ENCODE measurements at regions not wholly inside any gene's neighbourhood (a gene's known extent, or its start where the extent isn't known, plus 50 kb on each side); places are given as distances from the start of the nearest gene placed in this dataset.
"Not testable (repeated sequence)": the region's sequence is repeated elsewhere in the genome, so short reads cannot be mapped to it uniquely, and the experiment has no call there.

DNA sequence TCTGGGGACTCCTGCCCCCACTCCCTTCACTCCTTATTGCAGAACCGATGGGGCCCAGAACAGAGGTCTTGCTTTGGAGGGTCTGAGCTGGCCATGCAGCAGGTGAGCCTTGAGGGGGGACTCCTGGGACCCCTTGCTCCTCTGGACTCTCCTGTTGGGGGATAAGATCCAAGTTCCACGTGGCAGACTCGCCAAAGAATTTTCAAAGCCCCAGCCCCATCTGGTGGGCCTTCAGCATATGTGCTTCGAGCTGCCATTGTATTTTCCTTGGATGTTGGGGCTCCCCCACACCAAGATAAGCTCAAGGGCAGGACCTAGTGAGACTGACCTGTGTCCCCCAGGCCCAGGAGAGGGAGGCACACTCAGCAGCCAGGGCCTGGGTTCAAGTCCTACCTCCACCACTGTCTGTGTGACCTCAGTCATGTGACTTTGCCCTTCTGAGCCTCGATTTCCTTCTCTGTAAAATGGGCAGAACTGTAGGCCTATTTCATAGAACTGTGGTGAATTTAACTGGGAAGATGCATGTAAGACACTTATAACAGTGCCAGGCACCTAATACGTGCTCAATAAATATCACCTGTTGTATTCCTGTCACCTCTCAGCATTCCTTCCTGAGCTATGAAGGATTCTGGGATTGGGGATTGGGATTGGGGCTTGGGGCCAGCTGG lies 115.5 kb downstream of the VEGFA start:
- TF ChIP-seq, protein P1, sequence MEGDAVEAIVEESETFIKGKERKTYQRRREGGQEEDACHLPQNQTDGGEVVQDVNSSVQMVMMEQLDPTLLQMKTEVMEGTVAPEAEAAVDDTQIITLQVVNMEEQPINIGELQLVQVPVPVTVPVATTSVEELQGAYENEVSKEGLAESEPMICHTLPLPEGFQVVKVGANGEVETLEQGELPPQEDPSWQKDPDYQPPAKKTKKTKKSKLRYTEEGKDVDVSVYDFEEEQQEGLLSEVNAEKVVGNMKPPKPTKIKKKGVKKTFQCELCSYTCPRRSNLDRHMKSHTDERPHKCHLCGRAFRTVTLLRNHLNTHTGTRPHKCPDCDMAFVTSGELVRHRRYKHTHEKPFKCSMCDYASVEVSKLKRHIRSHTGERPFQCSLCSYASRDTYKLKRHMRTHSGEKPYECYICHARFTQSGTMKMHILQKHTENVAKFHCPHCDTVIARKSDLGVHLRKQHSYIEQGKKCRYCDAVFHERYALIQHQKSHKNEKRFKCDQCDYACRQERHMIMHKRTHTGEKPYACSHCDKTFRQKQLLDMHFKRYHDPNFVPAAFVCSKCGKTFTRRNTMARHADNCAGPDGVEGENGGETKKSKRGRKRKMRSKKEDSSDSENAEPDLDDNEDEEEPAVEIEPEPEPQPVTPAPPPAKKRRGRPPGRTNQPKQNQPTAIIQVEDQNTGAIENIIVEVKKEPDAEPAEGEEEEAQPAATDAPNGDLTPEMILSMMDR (IDR thresholded peaks at IDR 0.05; ENCODE audit: insufficient read depth, low read length, poor library complexity, severe bottlenecking) = no peak
- TF ChIP-seq EZH2phosphoT487 (conservative IDR thresholded peaks at IDR 0.05; ENCODE audit: low read length) = no peak
- H3K4me3 ChIP-seq (ENCODE audit: insufficient read depth, low read length, poor library complexity, severe bottlenecking) = no peak overlapping the region
- H3K9ac ChIP-seq (ENCODE audit: low read length) = no peak overlapping the region

GRCh38 chr6:43884652-43885022 lies 114.6 kb downstream of the VEGFA start:
- H3K27ac ChIP-seq (ENCODE audit: low read depth, low read length) = no peak overlapping the region

More for the DNA sequence above, 115.5 kb downstream of the VEGFA start:
- H2AFZ ChIP-seq (ENCODE audit: low read depth, low read length, severe bottlenecking) = no peak overlapping the region
- no peaks in the 10 kb centered on the region for H3K9me3 ChIP-seq (ENCODE audit: insufficient read depth, low read length)
- no peaks in the 10 kb centered on the region for H3K9me2 ChIP-seq (replicated peaks; ENCODE audit: insufficient read depth, low read length)
- H3K4me2 ChIP-seq (ENCODE audit: low read depth, low read length, poor library complexity, severe bottlenecking) = no peak overlapping the region
- no peaks in the 10 kb centered on the region for H3K27me3 ChIP-seq (ENCODE audit: low read length)
- no peaks in the 10 kb centered on the region for H3K36me3 ChIP-seq (ENCODE audit: low read length)
- no peaks in the 10 kb centered on the region for H3K79me2 ChIP-seq (ENCODE audit: insufficient read depth, low read length)
- no peak overlapping the region for H3K27ac ChIP-seq (ENCODE audit: low read depth, low read length)
- no peaks in the 10 kb centered on the region for H4K20me1 ChIP-seq (ENCODE audit: low read depth, low read length)
- no peaks in the 10 kb centered on the region for H3F3A ChIP-seq (ENCODE audit: insufficient read depth)

DNA sequence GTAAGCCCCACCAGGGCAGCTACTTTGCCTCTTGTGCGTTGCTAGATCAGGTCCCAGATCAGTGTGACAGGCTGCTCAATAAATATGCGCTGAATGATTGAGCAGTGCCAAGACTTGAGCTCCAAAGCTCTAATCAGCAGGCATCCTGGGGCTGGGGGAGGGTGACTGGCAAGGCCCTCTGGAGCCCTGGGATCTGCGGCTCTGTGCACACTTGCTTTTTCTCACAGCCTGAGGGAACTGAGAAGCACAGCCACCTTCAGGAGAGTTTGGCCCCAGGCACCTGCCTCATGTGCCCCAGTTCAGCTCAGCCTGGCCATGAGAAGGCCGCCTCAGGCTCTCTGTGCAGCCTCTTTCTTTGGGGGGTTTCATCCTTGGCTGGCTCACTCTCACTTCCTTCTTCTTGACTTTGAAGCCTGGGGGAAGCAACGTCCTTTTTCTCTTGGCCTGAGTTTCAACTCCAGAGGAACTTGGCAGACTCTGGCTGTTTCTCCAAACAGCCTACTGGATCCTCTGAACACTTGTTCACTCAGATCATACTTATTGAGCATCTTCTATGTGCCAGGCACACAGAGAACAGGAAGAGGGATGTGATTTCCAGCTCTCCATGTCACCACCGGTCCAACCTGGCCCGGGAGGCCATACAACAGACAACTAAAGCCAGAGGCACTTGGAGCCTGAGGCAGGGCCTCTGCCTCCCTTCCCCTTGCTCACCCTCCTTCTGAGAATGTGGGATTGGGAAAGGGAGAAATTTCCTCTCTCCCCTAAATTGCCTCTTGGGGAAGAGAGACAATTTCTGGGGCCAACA lies 114.0 kb downstream of the VEGFA start:
- Histone ChIP-seq H3K9me3 (ENCODE audit: insufficient read depth, low read length) (no peaks in the 10 kb centered on the region), H3K79me2 (ENCODE audit: insufficient read depth, low read length) (no peaks in the 10 kb centered on the region), H3K27me3 (ENCODE audit: low read length) (no peaks in the 10 kb centered on the region), H3K9me2 (replicated peaks; ENCODE audit: insufficient read depth, low read length) (no peaks in the 10 kb centered on the region), H3K36me3 (ENCODE audit: low read length) (no peaks in the 10 kb centered on the region), H3K4me2 (ENCODE audit: low read depth, low read length, poor library complexity, severe bottlenecking) (no peak overlapping the region), H3F3A (ENCODE audit: insufficient read depth) (no peaks in the 10 kb centered on the region), H3K27ac (ENCODE audit: low read depth, low read length) (no peak overlapping the region), H3K4me3 (ENCODE audit: insufficient read depth, low read length, poor library complexity, severe bottlenecking) (no peak overlapping the region), H3K9ac (ENCODE audit: low read length) (no peak overlapping the region), H2AFZ (ENCODE audit: low read depth, low read length, severe bottlenecking) (no peak overlapping the region), H4K20me1 (ENCODE audit: low read depth, low read length) (no peaks in the 10 kb centered on the region)
- TF ChIP-seq, protein P1 (IDR thresholded peaks at IDR 0.05; ENCODE audit: insufficient read depth, low read length, poor library complexity, severe bottlenecking) = no peak
- TF ChIP-seq EZH2phosphoT487 (conservative IDR thresholded peaks at IDR 0.05; ENCODE audit: low read length) = no peak

More at GRCh38 chr6:43884652-43885022, 114.6 kb downstream of the VEGFA start:
- Histone ChIP-seq H3K36me3 (ENCODE audit: low read length) (no peaks in the 10 kb centered on the region), H3F3A (ENCODE audit: insufficient read depth) (no peaks in the 10 kb centered on the region), H4K20me1 (ENCODE audit: low read depth, low read length) (no peaks in the 10 kb centered on the region), H3K9ac (ENCODE audit: low read length) (no peak overlapping the region), H3K4me3 (ENCODE audit: insufficient read depth, low read length, poor library complexity, severe bottlenecking) (no peak overlapping the region), H3K4me2 (ENCODE audit: low read depth, low read length, poor library complexity, severe bottlenecking) (no peak overlapping the region), H3K79me2 (ENCODE audit: insufficient read depth, low read length) (no peaks in the 10 kb centered on the region), H3K9me3 (ENCODE audit: insufficient read depth, low read length) (no peaks in the 10 kb centered on the region), H3K9me2 (replicated peaks; ENCODE audit: insufficient read depth, low read length) (no peaks in the 10 kb centered on the region), H3K27me3 (ENCODE audit: low read length) (no peaks in the 10 kb centered on the region), H2AFZ (ENCODE audit: low read depth, low read length, severe bottlenecking) (no peak overlapping the region)
- TF ChIP-seq, protein P1 (IDR thresholded peaks at IDR 0.05; ENCODE audit: insufficient read depth, low read length, poor library complexity, severe bottlenecking) = no peak
- no peak for TF ChIP-seq EZH2phosphoT487 (conservative IDR thresholded peaks at IDR 0.05; ENCODE audit: low read length)

DNA sequence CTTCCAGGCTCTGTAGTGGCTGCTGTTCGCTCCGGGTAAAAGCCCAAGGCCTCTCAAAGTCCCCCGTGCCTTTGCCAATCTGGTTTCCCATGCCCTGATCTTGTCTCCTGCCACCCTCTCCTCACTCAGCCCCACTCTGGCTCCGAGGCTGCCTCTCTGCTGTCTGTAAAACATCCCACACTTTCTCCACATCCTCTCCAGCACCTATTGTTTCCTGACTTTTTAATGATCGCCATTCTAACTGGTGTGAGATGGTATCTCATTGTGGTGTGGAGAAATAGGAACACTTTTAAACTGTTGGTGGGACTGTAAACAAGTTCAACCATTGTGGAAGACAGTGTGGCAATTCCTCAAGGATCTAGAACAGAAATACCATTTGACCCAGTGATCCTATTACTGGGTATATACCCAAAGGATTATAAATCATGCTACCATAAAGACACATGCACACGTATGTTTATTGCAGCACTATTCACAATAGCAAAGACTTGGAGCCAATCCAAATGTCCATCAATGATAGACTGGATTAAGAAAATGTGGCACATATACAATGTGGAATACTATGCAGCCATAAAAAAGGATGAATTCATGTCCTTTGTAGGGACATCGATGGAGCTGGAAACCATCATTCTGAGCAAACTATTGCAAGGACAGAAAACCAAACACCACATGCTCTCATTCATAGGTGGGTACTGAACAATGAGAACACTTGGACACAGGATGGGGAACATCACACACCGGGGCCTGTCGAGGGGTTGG lies 112.9 kb downstream of the VEGFA start:
- not testable (repeated sequence) for H3K9me2 ChIP-seq (replicated peaks; ENCODE audit: insufficient read depth, low read length); H3K27ac ChIP-seq (ENCODE audit: low read depth, low read length); H3F3A ChIP-seq (ENCODE audit: insufficient read depth); H3K4me3 ChIP-seq (ENCODE audit: insufficient read depth, low read length, poor library complexity, severe bottlenecking); H3K27me3 ChIP-seq (ENCODE audit: low read length); H3K9me3 ChIP-seq (ENCODE audit: insufficient read depth, low read length); H3K79me2 ChIP-seq (ENCODE audit: insufficient read depth, low read length); H3K36me3 ChIP-seq (ENCODE audit: low read length); H3K9ac ChIP-seq (ENCODE audit: low read length); H2AFZ ChIP-seq (ENCODE audit: low read depth, low read length, severe bottlenecking); H4K20me1 ChIP-seq (ENCODE audit: low read depth, low read length); H3K4me2 ChIP-seq (ENCODE audit: low read depth, low read length, poor library complexity, severe bottlenecking)

Data from SU-DHL-6 (cell line).